ENCODE measurements at regions not wholly inside any gene's neighbourhood (a gene's known extent, or its start where the extent isn't known, plus 50 kb on each side); places are given as distances from the start of the nearest gene placed in this dataset.
A peak's percentile ranks its signal among the peaks of the same experiment; 100 is the strongest.

DNA sequence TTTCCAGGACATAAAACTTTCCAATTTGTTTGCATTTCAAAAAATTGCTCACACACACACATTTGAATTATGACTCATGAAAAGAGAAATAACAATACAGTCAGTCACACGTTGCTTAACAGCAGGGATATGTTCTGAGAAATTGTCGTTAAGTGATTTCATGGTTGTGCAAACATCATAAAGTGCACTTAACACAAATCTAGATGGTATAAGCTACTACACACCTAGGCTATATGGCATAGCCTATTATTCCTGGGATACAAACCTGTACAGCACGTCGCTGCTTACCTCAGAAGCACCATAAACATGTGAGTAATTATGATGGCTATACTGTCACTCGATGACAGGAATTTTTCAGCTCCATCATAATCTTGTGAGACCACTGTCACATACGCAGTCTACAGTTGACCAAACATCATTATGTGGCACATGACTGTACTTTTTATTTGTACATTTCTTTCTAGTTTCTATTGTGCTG is 378.2 kb downstream of the ACTL7B start:
- H3K4ac ChIP-seq (ENCODE audit: low read depth, low read length): peak overlapping the region; percentile 35; the same call in 1 of the 2 replicates
- peaks cover 21% of the 10 kb centered on the region for H3K4me1 ChIP-seq (ENCODE audit: control insufficient read depth, insufficient read depth, low read length)
- H3K14ac ChIP-seq (replicated peaks; ENCODE audit: low read depth, low read length): no peak overlapping the region
- H4K91ac ChIP-seq (ENCODE audit: insufficient read depth, low read depth, low read length): peak overlapping the region; percentile 89
- H3K9me3 ChIP-seq (ENCODE audit: control insufficient read depth, insufficient read depth, low read length): no peaks in the 10 kb centered on the region
- H2BK20ac ChIP-seq (ENCODE audit: low read depth, low read length): peak overlapping the region; percentile 91
- no peak overlapping the region; the same call in 1 of the 2 replicates for H3K23ac ChIP-seq (ENCODE audit: low read depth, low read length)
- no peak overlapping the region for H2AFZ ChIP-seq (replicated peaks; ENCODE audit: low read length, poor library complexity)
- H2BK15ac ChIP-seq (ENCODE audit: low read depth, low read length): peak overlapping the region; percentile 97
- H3K79me1 ChIP-seq (ENCODE audit: low read depth in 1 of 2, low read length in 2 of 2): no peaks in the 10 kb centered on the region
- H3K9me1 ChIP-seq (ENCODE audit: insufficient read depth, low read length): peaks cover 10% of the 10 kb centered on the region; the same call in 1 of the 2 replicates
- H3K18ac ChIP-seq (ENCODE audit: low read depth, low read length): peak overlapping the region; percentile 2; the same call in 1 of the 2 replicates
- peak overlapping the region; percentile 76 to 95 for H4K8ac ChIP-seq (ENCODE audit: low read depth in 2 of 2, low read length in 2 of 2)
- dilution Hi-C loops (cut with HindIII; ENCODE audit: low sequenced_read_pairs, unreplicated experiment): no loop called here
- peak overlapping the region; percentile 97 for H2AK5ac ChIP-seq (ENCODE audit: low read depth, low read length)
- DNase-seq: peak; percentile 87
- no peak overlapping the region for H2AK9ac ChIP-seq (replicated peaks; ENCODE audit: low read depth, low read length, poor library complexity)
- peak; percentile 93 for TF ChIP-seq FOS (IDR thresholded peaks at IDR 0.05; ENCODE audit: low read depth, low read length)
- TF ChIP-seq, protein P1, sequence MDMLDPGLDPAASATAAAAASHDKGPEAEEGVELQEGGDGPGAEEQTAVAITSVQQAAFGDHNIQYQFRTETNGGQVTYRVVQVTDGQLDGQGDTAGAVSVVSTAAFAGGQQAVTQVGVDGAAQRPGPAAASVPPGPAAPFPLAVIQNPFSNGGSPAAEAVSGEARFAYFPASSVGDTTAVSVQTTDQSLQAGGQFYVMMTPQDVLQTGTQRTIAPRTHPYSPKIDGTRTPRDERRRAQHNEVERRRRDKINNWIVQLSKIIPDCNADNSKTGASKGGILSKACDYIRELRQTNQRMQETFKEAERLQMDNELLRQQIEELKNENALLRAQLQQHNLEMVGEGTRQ (IDR thresholded peaks at IDR 0.05; ENCODE audit: low read depth, low read length): no peak
- peak; percentile 68 for TF ChIP-seq MAFK (IDR thresholded peaks at IDR 0.05; ENCODE audit: low read depth, low read length)
- TF ChIP-seq CEBPB (IDR thresholded peaks at IDR 0.05; ENCODE audit: low read depth, low read length): peak; percentile 99
- TF ChIP-seq NFE2L2 (IDR thresholded peaks at IDR 0.05; ENCODE audit: low read depth, low read length): no peak
- peak; percentile 20; the same call in 1 of the 2 replicates for TF ChIP-seq BHLHE40 (IDR thresholded peaks at IDR 0.05; ENCODE audit: low read depth, low read length)
- no peaks in the 10 kb centered on the region for H3K27me3 ChIP-seq (ENCODE audit: control insufficient read depth, insufficient read depth, low read length)
- peaks cover 4% of the 10 kb centered on the region; the same call in 1 of the 2 replicates for H4K20me1 ChIP-seq (ENCODE audit: insufficient read depth, low read length)
- H3K27ac ChIP-seq (ENCODE audit: insufficient read depth, low read length): no peak overlapping the region
- WGBS, 2 experiments (ENCODE audit: extremely low coverage in 2 of 2, insufficient read length in 1 of 2): no CpG with 5 or more reads among the region's 6 CpGs
- ChIA-PET POLR2A (ENCODE audit: unreplicated experiment) (no interaction called here), CTCF (interaction anchor here (0.6 kb wide), 1 partner anchor 438 kb away, joined by 4 read pairs; no protein-coding TSS in a partner anchor)
- peak overlapping the region; percentile 89 for H2BK120ac ChIP-seq (ENCODE audit: low read depth, low read length)
- peak overlapping the region; percentile 69; the same call in 1 of the 2 replicates for H4K5ac ChIP-seq (ENCODE audit: low read depth, low read length)
- intact Hi-C loops (cut with micrococcal nuclease): loop anchor here (5.0 to 10.0 kb wide), 3 partner anchors 35 to 423 kb away; no protein-coding TSS in a partner anchor
- H2BK5ac ChIP-seq (ENCODE audit: low read depth, low read length, poor library complexity, severe bottlenecking): peak overlapping the region; percentile 96
- BruUV-seq (replicated peaks): no TSS peak
- in situ Hi-C loops (cut with MboI; ENCODE audit: low sequenced_read_pairs): no loop called here
- no peak for ATAC-seq (ENCODE audit: low read depth)
- no peaks in the 10 kb centered on the region for H3K36me3 ChIP-seq (ENCODE audit: control insufficient read depth, insufficient read depth, low read length)
- no peak overlapping the region for H3K9ac ChIP-seq (ENCODE audit: low read depth, low read length)
- H3K4me3 ChIP-seq (ENCODE audit: insufficient read depth, low read depth, low read length): no peak overlapping the region
- peak overlapping the region; percentile 66; the same call in 1 of the 2 replicates for H3K4me2 ChIP-seq (ENCODE audit: low read depth, low read length)
- 0 out of 2 replicates have a peak overlapping the region, but pooled peaks have one; percentile 43 for H3K56ac ChIP-seq (ENCODE audit: extremely low read depth, insufficient read depth, low read length)
